HepG2 (cell line): ENCODE measurements at regions not wholly inside any gene's neighbourhood (a gene's known extent, or its start where the extent isn't known, plus 50 kb on each side); places are given as distances from the start of the nearest gene placed in this dataset.

Source experiments
- ATAC-seq: fragments of 200-7000 bp; cut with Tn5 transposase; 3 replicates; pipeline ENCODE4 v1.9.1; 2020; ENCODE audit warnings: mild to moderate bottlenecking, moderate library complexity
- BruUV-seq: library from RNA; stranded (reverse); fragments of 400-500 nt; replicated peaks from 2 replicates; lab custom pipeline; 2021; lab: Mats Ljungman, UMichigan
- CTCF ChIA-PET: fragments of 300-600 bp; formaldehyde crosslinking; extraction: SDS; loops from one replicate; lab custom pipeline; 2021; ENCODE audit warnings: low total read pairs, inconsistent platforms, low intra/inter-chr PET ratio; lab: Yijun Ruan, JAX
- POLR2A ChIA-PET: fragments of 350-600 bp; sonication (Branson Sonifier 250); formaldehyde crosslinking; loops from one replicate; lab custom pipeline; 2020; ENCODE audit warnings: antibody characterized with exemption, inconsistent platforms; lab: Yijun Ruan, JAX
- DNase-seq: peaks from one replicate; pipeline ENCODE4 v3.0.0-alpha.2; 2015; ENCODE audit warnings: low spot score
- FAIRE-seq: peaks from 3 replicates; lab custom pipeline; 2011; peaks lifted over from hg19 to GRCh38; lab: Jason Lieb, UNC
- H2AFZ ChIP-seq: one replicate; pipeline ENCODE4 v1.6.1; 2011; ENCODE audit warnings: low read length, inconsistent platforms
- H3K27ac ChIP-seq: fragments of 300-600 bp; 3 replicates; pipeline ENCODE4 v1.8.0; 2011; ENCODE audit warnings: mixed run types, mild to moderate bottlenecking, mixed read lengths, low read length, inconsistent platforms; ENCODE audit not compliant: insufficient read depth; ENCODE audit errors: extremely low read length
- H3K27me3 ChIP-seq, 2 experiments: fragments of 200-600 bp in 1 of 2; 2 replicates in 1 of 2; 3 replicates in 1 of 2; pipeline versions ENCODE4 v1.6.0 to v1.8.0; 2011; ENCODE audit warnings: low read length in 2 of 2, mild to moderate bottlenecking in 2 of 2, moderate library complexity in 2 of 2, inconsistent platforms in 1 of 2; ENCODE audit not compliant: insufficient read depth in 2 of 2, control insufficient read depth in 1 of 2
- H3K36me3 ChIP-seq, 2 experiments: fragments of 200-600 bp in 1 of 2; replicated peaks in 1 of 2; 2 replicates in 1 of 2; 3 replicates in 1 of 2; pipeline versions ENCODE4 v1.5.1 to v1.8.0; 2011; ENCODE audit warnings: low read length in 2 of 2, inconsistent platforms in 1 of 2; ENCODE audit not compliant: insufficient read depth in 2 of 2, control insufficient read depth in 1 of 2
- H3K4me1 ChIP-seq: 2 replicates; pipeline ENCODE4 v1.5.1; 2012; ENCODE audit warnings: low read length, inconsistent platforms; ENCODE audit not compliant: insufficient read depth
- H3K4me2 ChIP-seq: 2 replicates; pipeline ENCODE4 v1.6.0; 2011; ENCODE audit warnings: low read depth, low read length, inconsistent platforms
- H3K4me3 ChIP-seq, 3 experiments: fragments of 200-600 bp in 1 of 3; sonication (generic), shearing (Covaris generic) in 1 of 3; replicated peaks in 1 of 3; 2 replicates each; pipeline ENCODE4 v1.5.1; 2011 to 2016; ENCODE audit warnings: low read length in 3 of 3, inconsistent platforms in 2 of 3, low read depth in 2 of 3, mild to moderate bottlenecking in 2 of 3, control low read depth in 1 of 3, mixed read lengths in 1 of 3; ENCODE audit not compliant: insufficient read depth in 1 of 3
- H3K79me2 ChIP-seq: one replicate; pipeline ENCODE4 v1.6.1; 2011; ENCODE audit warnings: low read length, inconsistent platforms; ENCODE audit not compliant: insufficient read depth
- H3K9ac ChIP-seq: 2 replicates; pipeline ENCODE4 v1.6.0; 2011; ENCODE audit warnings: mild to moderate bottlenecking, low read depth, low read length, inconsistent platforms; ENCODE audit not compliant: insufficient read depth
- H3K9me3 ChIP-seq: 2 replicates; pipeline ENCODE4 v1.5.1; 2012; ENCODE audit warnings: mild to moderate bottlenecking, low read length
- H4K20me1 ChIP-seq: 2 replicates; pipeline ENCODE4 v1.6.0; 2011; ENCODE audit warnings: inconsistent platforms, mild to moderate bottlenecking, low read length, moderate library complexity; ENCODE audit not compliant: insufficient read depth
- CTCF ChIP-seq: sonication (generic); formaldehyde crosslinking; IDR thresholded peaks from 2 replicates; pipeline ENCODE4 v1.5.0; 2020; ENCODE audit warnings: mild to moderate bottlenecking, missing genetic modification reagents, moderate library complexity
- HNF4A ChIP-seq: sonication (generic); formaldehyde crosslinking; IDR thresholded peaks from 2 replicates; pipeline ENCODE4 v1.4.0; 2020; ENCODE audit warnings: missing genetic modification reagents
- PCBP2 ChIP-seq: fragments of 200-400 bp; formaldehyde crosslinking; optimal IDR thresholded peaks from 2 replicates; pipeline ENCODE3; 2018; ENCODE audit warnings: low read length, low read depth; ENCODE audit not compliant: poor library complexity, severe bottlenecking
- RAD21 ChIP-seq: fragments of 450-650 bp; formaldehyde crosslinking; IDR thresholded peaks from 2 replicates; pipeline ENCODE4 v1.5.0; 2020; ENCODE audit warnings: mild to moderate bottlenecking
- RBM39 ChIP-seq: fragments of 200-400 bp; formaldehyde crosslinking; IDR thresholded peaks from one replicate; pipeline ENCODE4 v1.6.1; 2018; ENCODE audit warnings: antibody characterized with exemption, mild to moderate bottlenecking, low read depth, low read length; ENCODE audit not compliant: poor library complexity, severe bottlenecking
- SMAD9 ChIP-seq: sonication (generic); formaldehyde crosslinking; IDR thresholded peaks from 2 replicates; pipeline ENCODE4 v1.5.1; 2020; ENCODE audit warnings: mild to moderate bottlenecking, missing genetic modification reagents
- SP140L ChIP-seq: sonication (generic); formaldehyde crosslinking; IDR thresholded peaks from 2 replicates; pipeline ENCODE4 v1.4.0; 2020; ENCODE audit warnings: missing genetic modification reagents, borderline replicate concordance
- STAG1 ChIP-seq: sonication (generic); formaldehyde crosslinking; IDR thresholded peaks from 2 replicates; pipeline ENCODE4 v1.4.0; 2020; ENCODE audit warnings: missing genetic modification reagents
- ZFP36L2 ChIP-seq: sonication (generic); formaldehyde crosslinking; IDR thresholded peaks from 2 replicates; pipeline ENCODE4 v1.4.0; 2020; ENCODE audit warnings: missing genetic modification reagents
- ZNF280D ChIP-seq: sonication (generic); formaldehyde crosslinking; IDR thresholded peaks from 2 replicates; pipeline ENCODE4 v1.5.1; 2020; ENCODE audit warnings: mild to moderate bottlenecking, missing genetic modification reagents
- ZNF362 ChIP-seq: sonication (generic); formaldehyde crosslinking; IDR thresholded peaks from 2 replicates; pipeline ENCODE4 v1.4.0; 2020; ENCODE audit warnings: missing genetic modification reagents, mild to moderate bottlenecking, borderline replicate concordance
- ZNF431 ChIP-seq: sonication (generic); formaldehyde crosslinking; IDR thresholded peaks from 2 replicates; pipeline ENCODE4 v1.9.0; 2022; ENCODE audit warnings: missing genetic modification reagents, low read depth, mild to moderate bottlenecking, borderline replicate concordance
- ZNF891 ChIP-seq: sonication (generic); formaldehyde crosslinking; IDR thresholded peaks from 2 replicates; pipeline ENCODE4 v1.5.0; 2020; ENCODE audit warnings: mild to moderate bottlenecking, missing genetic modification reagents
- WGBS: methylation state at CpG from one replicate; pipeline ENCODE4 v1.1.6; 2017; ENCODE audit warnings: low lambda C conversion rate; 5-methylcytosine and 5-hydroxymethylcytosine counted together
- in situ Hi-C: cut with HindIII; loops from 2 replicates; pipeline ENCODE4 v1.10.0; 2017; ENCODE audit warnings: low pct_unique_long_range_greater_than_20kb; ENCODE audit not compliant: extremely low pct_ligation_motif_present
- intact Hi-C: fragments of 100-400 bp; cut with micrococcal nuclease; formaldehyde crosslinking; loops from one replicate; pipeline ENCODE4 v1.10.0; 2022; ENCODE audit not compliant: unreplicated experiment

- TF ChIP-seq CTCF: no peak
- TF ChIP-seq, all 625 proteins: peak for 0
Measured at GRCh38 chr16:86071611-86072240, 172.8 kb downstream of the IRF8 start (continued).

GRCh38 chr16:86072328-86073102 is 173.6 kb downstream of the IRF8 start:
- Histone ChIP-seq H3K4me2 (no peak overlapping the region), H4K20me1 (peaks cover 4% of the 10 kb centered on the region; the same call in 1 of the 2 replicates), H2AFZ (no peak overlapping the region), H3K27ac (no peak overlapping the region), H3K4me1 (peaks cover 8% of the 10 kb centered on the region; the same call in 1 of the 2 replicates), H3K36me3 (no peaks in the 10 kb centered on the region), H3K9ac (no peak overlapping the region), H3K79me2 (no peaks in the 10 kb centered on the region), H3K27me3 (peaks cover 0 to 26% of the 10 kb centered on the region in 2 experiments; a peak in 3 of 5 replicates), H3K9me3 (no peaks in the 10 kb centered on the region), H3K4me3 (no peak overlapping the region)
- POLR2A ChIA-PET: no interaction called here
- in situ Hi-C loops: loop anchor here (5.0 to 10.0 kb wide), 2 partner anchors 232 to 445 kb away; no protein-coding TSS in a partner anchor
- BruUV-seq: no TSS peak
- FAIRE-seq (peak; percentile 82), ATAC-seq (peak; percentile 56), DNase-seq (peak; percentile 41)
- intact Hi-C loops: no loop called here
- WGBS: 35% methylated on average over 21 of the region's 21 CpGs
- CTCF ChIA-PET: interaction anchor here (0.6 to 2.3 kb wide), 3 partner anchors 441 to 447 kb away, joined by 3 to 22 read pairs (median 21); no protein-coding TSS in a partner anchor
- TF ChIP-seq ZNF891 (CRISPR knock-in tag) (no peak), ZNF431 (no peak), STAG1 (CRISPR knock-in tag) (peak; percentile 80), ZFP36L2 (CRISPR knock-in tag) (no peak), HNF4A (CRISPR knock-in tag) (no peak), PCBP2 (no peak), RBM39 (no peak), ZNF280D (CRISPR knock-in tag) (no peak), ZNF362 (CRISPR knock-in tag) (peak; percentile 43; the same call in 1 of the 2 replicates), SMAD9 (CRISPR knock-in tag) (no peak), RAD21 (CRISPR knock-in tag) (peak; percentile 66), SP140L (CRISPR knock-in tag) (no peak)
